T-cell (primary cell): ENCODE measurements at regions not wholly inside any gene's neighbourhood (a gene's known extent, or its start where the extent isn't known, plus 50 kb on each side); places are given as distances from the start of the nearest gene placed in this dataset.

ENCODE experiments used
- ATAC-seq, 4 experiments: fragments of 200-7000 bp in 3 of 4; fragments of 150-1000 bp in 1 of 4; cut with Tn5 transposase; replicated peaks in 1 of 4; 1 replicate in 3 of 4; 2 replicates in 1 of 4; pipeline ENCODE4 v1.10.0; 2021; ENCODE audit warnings: moderate library complexity in 3 of 4, mild to moderate bottlenecking in 2 of 4, moderate number of reproducible peaks in 1 of 4
- CTCF ChIA-PET, 2 donors: fragments of 300-600 bp; sonication (Branson Sonifier 250); formaldehyde crosslinking; loops; one replicate each; lab custom pipeline; 2022; ENCODE audit warnings: antibody characterized with exemption in 2 of 2; lab: Charles Lee
- POLR2A ChIA-PET, 2 donors: fragments of 300-600 bp; sonication (Branson Sonifier 250); formaldehyde crosslinking; loops; one replicate each; lab custom pipeline; 2022; ENCODE audit warnings: antibody characterized with exemption in 2 of 2; lab: Charles Lee
- DNase-seq, 35 experiments: peaks; one replicate each; pipeline versions ENCODE4 v3.0.0 to v3.0.0-alpha.2; 2013 to 2023
- H3K27ac ChIP-seq: one replicate; pipeline ENCODE4 v1.5.1; 2013; ENCODE audit warnings: low read length
- H3K27me3 ChIP-seq, 2 experiments: replicated peaks in 1 of 2; 1 replicate in 1 of 2; 2 replicates in 1 of 2; pipeline versions ENCODE4 v1.6.1 to v1.7.0; 2013; ENCODE audit warnings: low read length in 1 of 2, mixed read lengths in 1 of 2; ENCODE audit not compliant: control insufficient read depth in 2 of 2, insufficient read depth in 2 of 2; ENCODE audit errors: extremely low read depth in 1 of 2
- H3K36me3 ChIP-seq, 2 donors: 1 replicate in 1 of 2; 2 replicates in 1 of 2; pipeline versions ENCODE4 v1.6.1 to v1.7.0; 2013; ENCODE audit warnings: low read length in 1 of 2; ENCODE audit not compliant: control insufficient read depth in 2 of 2, insufficient read depth in 1 of 2; ENCODE audit errors: extremely low read depth in 1 of 2
- H3K4me1 ChIP-seq, 2 experiments: 1 replicate in 1 of 2; 2 replicates in 1 of 2; pipeline versions ENCODE4 v1.6.1 to v1.7.0; 2013; ENCODE audit warnings: low read length in 2 of 2, mixed read lengths in 1 of 2; ENCODE audit not compliant: insufficient read depth in 2 of 2, control insufficient read depth in 1 of 2; ENCODE audit errors: extremely low read depth in 1 of 2
- H3K4me3 ChIP-seq, 2 donors: 1 replicate in 1 of 2; 2 replicates in 1 of 2; pipeline versions ENCODE4 v1.5.1 to v1.7.0; 2013; ENCODE audit warnings: mild to moderate bottlenecking in 2 of 2, low read length in 1 of 2, moderate library complexity in 1 of 2; ENCODE audit not compliant: control insufficient read depth in 1 of 2; ENCODE audit errors: extremely low read depth in 1 of 2
- H3K9me3 ChIP-seq: 2 replicates; pipeline ENCODE4 v1.7.0; 2013
- H3K27ac Mint-ChIP-seq, 2 donors: one replicate each; pipeline ENCODE4 v1.8.0; 2020 to 2021; ENCODE audit warnings: mild to moderate bottlenecking in 2 of 2, mixed read lengths in 2 of 2
- H3K27me3 Mint-ChIP-seq, 2 donors: one replicate each; pipeline ENCODE4 v1.8.0; 2021 to 2022; ENCODE audit warnings: mixed read lengths in 2 of 2
- H3K36me3 Mint-ChIP-seq: one replicate; pipeline ENCODE4 v1.8.0; 2021; ENCODE audit warnings: mixed read lengths
- H3K4me1 Mint-ChIP-seq, 3 donors: one replicate each; pipeline ENCODE4 v1.8.0; 2020 to 2022; ENCODE audit warnings: mixed read lengths in 3 of 3, mild to moderate bottlenecking in 1 of 3
- H3K4me3 Mint-ChIP-seq, 3 donors: one replicate each; pipeline ENCODE4 v1.8.0; 2020 to 2022; ENCODE audit warnings: mild to moderate bottlenecking in 3 of 3, mixed read lengths in 3 of 3, moderate library complexity in 3 of 3
- H3K9me3 Mint-ChIP-seq, 3 donors: one replicate each; pipeline ENCODE4 v1.8.0; 2020 to 2022; ENCODE audit warnings: mixed read lengths in 3 of 3
- WGBS: methylation state at CpG from one replicate; pipeline ENCODE4 v1.1.5; 2013; ENCODE audit warnings: missing lambda C conversion rate; ENCODE audit not compliant: insufficient coverage; 5-methylcytosine and 5-hydroxymethylcytosine counted together

- 94% methylated on average over 4 of the region's 11 CpGs for WGBS
- H3K9me3 ChIP-seq: no peaks in the 10 kb centered on the region
- H3K27me3 ChIP-seq: peaks cover 0 to 12% of the 10 kb centered on the region in 2 experiments
- H3K27ac ChIP-seq: no peak overlapping the region
- H3K4me3 ChIP-seq: no peak overlapping the region
- Mint-ChIP-seq H3K4me1 (no peaks in the 10 kb centered on the region), H3K36me3 (no peaks in the 10 kb centered on the region), H3K4me3 (no peak overlapping the region), H3K27ac (no peak overlapping the region), H3K9me3 (no peaks in the 10 kb centered on the region), H3K27me3 (peaks cover 0 to 4% of the 10 kb centered on the region in 2 donors)
- no peaks in the 10 kb centered on the region for H3K4me1 ChIP-seq
- ChIA-PET POLR2A (no interaction called here), CTCF (interaction anchor here in 1 of 2 donors (0.6 kb wide), 1 partner anchor 9 kb away, joined by 3 read pairs; no protein-coding TSS in a partner anchor)
- no peaks in the 10 kb centered on the region for H3K36me3 ChIP-seq
- ATAC-seq: no peak
- no peak for DNase-seq
Observed at GRCh38 chr6:37580176-37580955, 80.7 kb upstream of the CCDC167 start.

GRCh38 chr6:37579444-37580067 lies 79.9 kb upstream of the CCDC167 start:
- Histone ChIP-seq H3K27me3 (peaks cover 0 to 12% of the 10 kb centered on the region in 2 experiments), H3K27ac (no peak overlapping the region), H3K9me3 (no peaks in the 10 kb centered on the region), H3K4me3 (no peak overlapping the region), H3K36me3 (no peaks in the 10 kb centered on the region), H3K4me1 (no peaks in the 10 kb centered on the region)
- no peak overlapping the region for H3K4me3 Mint-ChIP-seq
- WGBS: 83% methylated on average over 1 of the region's 7 CpGs
- H3K36me3 Mint-ChIP-seq: no peaks in the 10 kb centered on the region
- H3K9me3 Mint-ChIP-seq: no peaks in the 10 kb centered on the region
- H3K27me3 Mint-ChIP-seq: peaks cover 0 to 4% of the 10 kb centered on the region in 2 donors
- H3K27ac Mint-ChIP-seq: no peak overlapping the region
- DNase-seq: no peak
- CTCF ChIA-PET: interaction anchor here in 1 of 2 donors (0.6 kb wide), 1 partner anchor 8 kb away, joined by 3 read pairs; no protein-coding TSS in a partner anchor
- no peak for ATAC-seq
- POLR2A ChIA-PET: no interaction called here
- H3K4me1 Mint-ChIP-seq: no peaks in the 10 kb centered on the region

GRCh38 chr6:37578104-37578503 lies 78.4 kb upstream of the CCDC167 start:
- H3K4me3 Mint-ChIP-seq: no peak overlapping the region
- DNase-seq: no peak
- 96% methylated on average over 7 of the region's 12 CpGs for WGBS
- no peaks in the 10 kb centered on the region for H3K9me3 Mint-ChIP-seq
- no peak for ATAC-seq
- peaks cover 0 to 4% of the 10 kb centered on the region in 2 donors for H3K27me3 Mint-ChIP-seq
- CTCF ChIA-PET: no interaction called here
- Histone ChIP-seq H3K9me3 (no peaks in the 10 kb centered on the region), H3K4me1 (no peaks in the 10 kb centered on the region), H3K27ac (no peak overlapping the region), H3K27me3 (peaks cover 0 to 12% of the 10 kb centered on the region in 2 experiments), H3K4me3 (no peak overlapping the region), H3K36me3 (no peaks in the 10 kb centered on the region)
- POLR2A ChIA-PET: interaction anchor here in 1 of 2 donors (0.6 kb wide), 1 partner anchor 1722 kb away, joined by 3 read pairs; no protein-coding TSS in a partner anchor
- H3K4me1 Mint-ChIP-seq: no peaks in the 10 kb centered on the region
- H3K36me3 Mint-ChIP-seq: no peaks in the 10 kb centered on the region
- H3K27ac Mint-ChIP-seq: no peak overlapping the region

- Mint-ChIP-seq H3K9me3 (no peaks in the 10 kb centered on the region), H3K4me1 (no peaks in the 10 kb centered on the region), H3K36me3 (no peaks in the 10 kb centered on the region), H3K27me3 (peaks cover 0 to 4% of the 10 kb centered on the region in 2 donors), H3K27ac (no peak overlapping the region), H3K4me3 (no peak overlapping the region)
- Histone ChIP-seq H3K27me3 (peaks cover 0 to 17% of the 10 kb centered on the region in 2 experiments), H3K4me1 (no peaks in the 10 kb centered on the region), H3K36me3 (no peaks in the 10 kb centered on the region), H3K9me3 (no peaks in the 10 kb centered on the region), H3K27ac (no peak overlapping the region), H3K4me3 (no peak overlapping the region)
- ChIA-PET POLR2A (interaction anchor here in 1 of 2 donors (0.7 kb wide), 1 partner anchor 38 kb away, joined by 3 read pairs; no protein-coding TSS in a partner anchor), CTCF (no interaction called here)
- 100% methylated on average over 4 of the region's 7 CpGs for whole genome bisulfite sequencing
- DNase-seq (no peak), ATAC-seq (no peak)
Observed at GRCh38 chr6:37576336-37576737, 76.6 kb upstream of the CCDC167 start.

- ATAC-seq (no peak), DNase-seq (no peak)
- no peaks in the 10 kb centered on the region for H3K36me3 ChIP-seq
- no peak overlapping the region for H3K27ac ChIP-seq
- no peaks in the 10 kb centered on the region for H3K36me3 Mint-ChIP-seq
- ChIA-PET CTCF (no interaction called here), POLR2A (no interaction called here)
- no peak overlapping the region for H3K4me3 ChIP-seq
- H3K27ac Mint-ChIP-seq: no peak overlapping the region
- H3K9me3 Mint-ChIP-seq: no peaks in the 10 kb centered on the region
- H3K4me1 Mint-ChIP-seq: peaks cover 0 to 3% (median 3%) of the 10 kb centered on the region in 3 donors
- peaks cover 0 to 17% of the 10 kb centered on the region in 2 experiments for H3K27me3 ChIP-seq
- no peak overlapping the region for H3K4me3 Mint-ChIP-seq
- H3K9me3 ChIP-seq: no peaks in the 10 kb centered on the region
- no peaks in the 10 kb centered on the region for H3K4me1 ChIP-seq
- peaks cover 0 to 7% of the 10 kb centered on the region in 2 donors for H3K27me3 Mint-ChIP-seq
- WGBS: 100% methylated on average over 1 of the region's 4 CpGs
Observed at GRCh38 chr6:37575221-37575620, 75.5 kb upstream of the CCDC167 start.

GRCh38 chr6:37572334-37572733 lies 72.6 kb upstream of the CCDC167 start:
- Mint-ChIP-seq H3K36me3 (no peaks in the 10 kb centered on the region), H3K27ac (no peak overlapping the region), H3K4me3 (no peak overlapping the region), H3K27me3 (peaks cover 0 to 8% of the 10 kb centered on the region in 2 donors), H3K4me1 (peaks cover 0 to 6% (median 4%) of the 10 kb centered on the region in 3 donors), H3K9me3 (no peaks in the 10 kb centered on the region)
- 100% methylated on average over 1 of the region's 4 CpGs for WGBS
- Histone ChIP-seq H3K27ac (no peak overlapping the region), H3K4me1 (no peaks in the 10 kb centered on the region), H3K4me3 (no peak overlapping the region), H3K9me3 (no peaks in the 10 kb centered on the region), H3K36me3 (no peaks in the 10 kb centered on the region), H3K27me3 (peaks cover 0 to 20% of the 10 kb centered on the region in 2 experiments)
- ChIA-PET CTCF (no interaction called here), POLR2A (interaction anchor here in 1 of 2 donors (0.6 kb wide), 1 partner anchor 944 kb away, joined by 4 read pairs; no protein-coding TSS in a partner anchor)
- DNase-seq (no peak), ATAC-seq (no peak)
